ENCODE measurements at regions not wholly inside any gene's neighbourhood (a gene's known extent, or its start where the extent isn't known, plus 50 kb on each side); places are given as distances from the start of the nearest gene placed in this dataset.
"Not testable (repeated sequence)": the region's sequence is repeated elsewhere in the genome, so short reads cannot be mapped to it uniquely, and the experiment has no call there.

DNA sequence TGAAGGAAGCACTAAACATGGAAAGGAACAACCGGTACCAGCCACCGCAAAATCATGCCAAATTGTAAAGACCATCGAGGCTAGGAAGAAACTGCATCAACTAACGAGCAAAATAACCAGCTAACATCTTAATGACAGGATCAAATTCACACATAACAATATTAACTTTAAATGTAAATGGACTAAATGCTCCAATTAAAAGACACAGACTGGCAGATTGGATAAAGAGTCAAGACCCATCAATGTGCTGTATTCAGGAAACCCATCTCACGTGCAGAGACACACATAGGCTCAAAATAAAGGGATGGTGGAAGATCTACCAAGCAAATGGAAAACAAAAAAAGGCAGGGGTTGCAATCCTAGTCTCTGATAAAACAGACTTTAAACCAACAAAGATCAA, 206.3 kb downstream of the SLC38A4 start:
- TF ChIP-seq POLR2AphosphoS5, POLR2A (IDR thresholded peaks at IDR 0.05): not testable (repeated sequence)
- TF ChIP-seq, protein P1, sequence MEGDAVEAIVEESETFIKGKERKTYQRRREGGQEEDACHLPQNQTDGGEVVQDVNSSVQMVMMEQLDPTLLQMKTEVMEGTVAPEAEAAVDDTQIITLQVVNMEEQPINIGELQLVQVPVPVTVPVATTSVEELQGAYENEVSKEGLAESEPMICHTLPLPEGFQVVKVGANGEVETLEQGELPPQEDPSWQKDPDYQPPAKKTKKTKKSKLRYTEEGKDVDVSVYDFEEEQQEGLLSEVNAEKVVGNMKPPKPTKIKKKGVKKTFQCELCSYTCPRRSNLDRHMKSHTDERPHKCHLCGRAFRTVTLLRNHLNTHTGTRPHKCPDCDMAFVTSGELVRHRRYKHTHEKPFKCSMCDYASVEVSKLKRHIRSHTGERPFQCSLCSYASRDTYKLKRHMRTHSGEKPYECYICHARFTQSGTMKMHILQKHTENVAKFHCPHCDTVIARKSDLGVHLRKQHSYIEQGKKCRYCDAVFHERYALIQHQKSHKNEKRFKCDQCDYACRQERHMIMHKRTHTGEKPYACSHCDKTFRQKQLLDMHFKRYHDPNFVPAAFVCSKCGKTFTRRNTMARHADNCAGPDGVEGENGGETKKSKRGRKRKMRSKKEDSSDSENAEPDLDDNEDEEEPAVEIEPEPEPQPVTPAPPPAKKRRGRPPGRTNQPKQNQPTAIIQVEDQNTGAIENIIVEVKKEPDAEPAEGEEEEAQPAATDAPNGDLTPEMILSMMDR (IDR thresholded peaks at IDR 0.05): not testable (repeated sequence)
